ENCODE measurements at regions not wholly inside any gene's neighbourhood (a gene's known extent, or its start where the extent isn't known, plus 50 kb on each side); places are given as distances from the start of the nearest gene placed in this dataset.

DNA sequence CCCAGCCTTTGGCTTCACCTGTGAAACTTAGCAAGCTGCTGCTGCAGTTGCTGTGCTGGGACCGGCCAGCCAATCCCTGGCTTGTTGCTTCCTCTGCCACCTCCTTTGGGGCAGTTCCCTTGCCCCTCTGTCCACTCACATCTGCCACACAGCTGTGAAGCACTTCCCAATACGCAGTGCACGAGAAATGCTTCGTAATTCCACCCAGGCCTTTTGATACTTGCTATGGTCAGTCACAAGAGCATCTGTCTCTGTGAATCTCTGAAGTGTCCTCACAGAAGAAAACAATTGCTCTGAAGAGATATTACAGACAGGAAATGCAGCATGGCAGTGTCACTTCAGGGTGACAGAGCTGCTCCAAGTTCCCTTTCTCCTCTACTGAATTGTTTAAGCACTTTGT, 208.5 kb downstream of the PTEN start:
- TF ChIP-seq SIN3A (IDR thresholded peaks at IDR 0.05; ENCODE audit: borderline replicate concordance, insufficient read depth, low read depth, low read length): no peak
- no peak for TF ChIP-seq REST (IDR thresholded peaks at IDR 0.05; ENCODE audit: insufficient read depth in 1 of 2, low read depth in 2 of 2, low read length in 1 of 2)
- TF ChIP-seq POLR2AphosphoS5 (IDR thresholded peaks at IDR 0.05; ENCODE audit: low read depth, low read length): no peak
- TF ChIP-seq TCF7L2 (IDR thresholded peaks at IDR 0.05; ENCODE audit: low read depth, low read length): no peak
- TF ChIP-seq CTCF (IDR thresholded peaks at IDR 0.05): no peak
- intact Hi-C loops (cut with micrococcal nuclease; ENCODE audit: unreplicated experiment): no loop called here

DNA sequence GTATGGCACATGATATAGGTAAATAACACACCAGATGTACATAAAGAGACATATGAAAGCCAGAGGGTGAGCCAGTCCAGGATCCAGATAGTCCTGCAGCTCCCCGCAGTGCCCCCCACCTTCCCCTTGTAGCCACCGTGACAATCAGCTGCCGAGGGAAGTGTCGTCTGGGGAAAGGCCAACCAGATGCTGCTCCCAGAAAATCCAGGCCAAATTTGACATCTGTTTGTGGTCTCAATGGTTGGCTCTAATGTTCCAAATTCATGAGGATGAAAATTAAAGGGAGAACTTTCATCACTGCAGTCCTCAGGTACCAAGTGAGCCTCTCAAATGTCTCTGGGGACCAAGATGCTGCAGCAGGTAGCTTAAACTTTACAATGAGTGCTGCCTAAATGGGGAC, 210.3 kb downstream of the PTEN start:
- POLR2A ChIA-PET: no interaction called here
- no peaks in the 10 kb centered on the region for H3K9me3 ChIP-seq (ENCODE audit: control insufficient read depth, insufficient read depth, low read depth, low read length)
- H3K4me3 ChIP-seq (ENCODE audit: low read depth in 2 of 2, low read length in 2 of 2): no peak overlapping the region
- TF ChIP-seq TCF7L2 (IDR thresholded peaks at IDR 0.05; ENCODE audit: low read depth, low read length) (no peak), POLR2AphosphoS5 (IDR thresholded peaks at IDR 0.05; ENCODE audit: low read depth, low read length) (no peak), REST (IDR thresholded peaks at IDR 0.05; ENCODE audit: insufficient read depth in 1 of 2, low read depth in 2 of 2, low read length in 1 of 2) (no peak), SIN3A (IDR thresholded peaks at IDR 0.05; ENCODE audit: borderline replicate concordance, insufficient read depth, low read depth, low read length) (no peak), CTCF (IDR thresholded peaks at IDR 0.05) (no peak)
- in situ Hi-C loops (cut with HindIII; ENCODE audit: low pct_unique_long_range_greater_than_20kb, low sequenced_read_pairs): no loop called here
- ATAC-seq (no peak), DNase-seq (ENCODE audit: low read depth, low spot score) (no peak)
- intact Hi-C loops (cut with micrococcal nuclease; ENCODE audit: unreplicated experiment): no loop called here
- no peaks in the 10 kb centered on the region for H3K36me3 ChIP-seq (ENCODE audit: control insufficient read depth, insufficient read depth, low read length)
- no peak overlapping the region for H3K27ac ChIP-seq (ENCODE audit: low read length)
- CTCF ChIA-PET: no interaction called here
- no TSS peak for BruUV-seq (replicated peaks)
- H3K27me3 ChIP-seq (ENCODE audit: control insufficient read depth, insufficient read depth, low read length): peaks cover 3% of the 10 kb centered on the region; the same call in 1 of the 2 replicates
- no peaks in the 10 kb centered on the region for H3K4me1 ChIP-seq (ENCODE audit: control insufficient read depth, insufficient read depth, low read length)

More for the DNA sequence above, 208.5 kb downstream of the PTEN start:
- H3K27ac ChIP-seq (ENCODE audit: low read length): no peak overlapping the region
- no TSS peak for BruUV-seq (replicated peaks)
- DNase-seq (ENCODE audit: low read depth, low spot score): no peak
- in situ Hi-C loops (cut with HindIII; ENCODE audit: low pct_unique_long_range_greater_than_20kb, low sequenced_read_pairs): no loop called here
- no peaks in the 10 kb centered on the region for H3K9me3 ChIP-seq (ENCODE audit: control insufficient read depth, insufficient read depth, low read depth, low read length)
- no peak overlapping the region for H3K4me3 ChIP-seq (ENCODE audit: low read depth in 2 of 2, low read length in 2 of 2)
- peaks cover 3% of the 10 kb centered on the region; the same call in 1 of the 2 replicates for H3K27me3 ChIP-seq (ENCODE audit: control insufficient read depth, insufficient read depth, low read length)
- H3K36me3 ChIP-seq (ENCODE audit: control insufficient read depth, insufficient read depth, low read length): no peaks in the 10 kb centered on the region
- POLR2A ChIA-PET: interaction anchor here (0.6 kb wide), 1 partner anchor 252 kb away, joined by 4 read pairs; no protein-coding TSS in a partner anchor
- CTCF ChIA-PET: no interaction called here
- no peaks in the 10 kb centered on the region for H3K4me1 ChIP-seq (ENCODE audit: control insufficient read depth, insufficient read depth, low read length)
- no peak for ATAC-seq

Data from Panc1 (cell line).